ENCODE measurements at regions not wholly inside any gene's neighbourhood (a gene's known extent, or its start where the extent isn't known, plus 50 kb on each side); places are given as distances from the start of the nearest gene placed in this dataset.

DNA sequence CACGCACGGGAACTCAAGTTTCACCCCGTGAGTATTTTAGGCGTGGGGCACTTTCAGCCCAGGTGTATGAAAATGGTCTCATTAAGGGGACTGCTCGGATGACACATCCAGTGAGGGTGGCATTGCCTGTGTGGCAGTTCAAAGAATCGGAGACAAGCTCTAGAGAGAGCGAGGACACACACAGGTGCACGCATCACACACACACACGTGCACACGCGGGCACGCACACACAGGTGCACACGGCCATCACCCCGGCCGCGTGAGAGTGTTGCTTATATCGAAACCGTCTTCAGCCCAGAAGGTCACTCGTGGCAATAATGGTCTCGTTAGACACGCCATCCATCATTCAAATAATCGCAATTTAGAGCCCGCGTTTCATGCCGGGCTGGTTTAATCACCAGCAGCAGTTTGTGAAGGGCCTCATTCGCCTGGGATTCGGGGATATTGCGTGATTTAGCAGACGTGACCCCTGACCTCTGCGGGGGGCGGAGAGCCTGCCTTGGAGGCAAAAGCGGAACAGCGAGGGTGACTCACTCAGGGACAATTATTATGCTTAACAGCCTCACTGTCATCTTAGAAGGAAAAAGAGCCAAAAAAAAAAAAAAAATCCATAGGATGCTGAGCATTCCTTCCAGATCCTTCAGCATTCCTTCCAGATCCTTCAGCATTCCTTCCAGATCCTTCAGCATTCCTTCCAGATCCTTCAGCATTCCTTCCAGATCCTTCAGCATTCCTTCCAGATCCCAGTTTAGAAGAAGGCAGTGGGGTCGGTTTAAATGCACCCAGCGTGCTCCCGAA lies 89.4 kb upstream of the PPP2R3B start:
- TF ChIP-seq, protein P1, sequence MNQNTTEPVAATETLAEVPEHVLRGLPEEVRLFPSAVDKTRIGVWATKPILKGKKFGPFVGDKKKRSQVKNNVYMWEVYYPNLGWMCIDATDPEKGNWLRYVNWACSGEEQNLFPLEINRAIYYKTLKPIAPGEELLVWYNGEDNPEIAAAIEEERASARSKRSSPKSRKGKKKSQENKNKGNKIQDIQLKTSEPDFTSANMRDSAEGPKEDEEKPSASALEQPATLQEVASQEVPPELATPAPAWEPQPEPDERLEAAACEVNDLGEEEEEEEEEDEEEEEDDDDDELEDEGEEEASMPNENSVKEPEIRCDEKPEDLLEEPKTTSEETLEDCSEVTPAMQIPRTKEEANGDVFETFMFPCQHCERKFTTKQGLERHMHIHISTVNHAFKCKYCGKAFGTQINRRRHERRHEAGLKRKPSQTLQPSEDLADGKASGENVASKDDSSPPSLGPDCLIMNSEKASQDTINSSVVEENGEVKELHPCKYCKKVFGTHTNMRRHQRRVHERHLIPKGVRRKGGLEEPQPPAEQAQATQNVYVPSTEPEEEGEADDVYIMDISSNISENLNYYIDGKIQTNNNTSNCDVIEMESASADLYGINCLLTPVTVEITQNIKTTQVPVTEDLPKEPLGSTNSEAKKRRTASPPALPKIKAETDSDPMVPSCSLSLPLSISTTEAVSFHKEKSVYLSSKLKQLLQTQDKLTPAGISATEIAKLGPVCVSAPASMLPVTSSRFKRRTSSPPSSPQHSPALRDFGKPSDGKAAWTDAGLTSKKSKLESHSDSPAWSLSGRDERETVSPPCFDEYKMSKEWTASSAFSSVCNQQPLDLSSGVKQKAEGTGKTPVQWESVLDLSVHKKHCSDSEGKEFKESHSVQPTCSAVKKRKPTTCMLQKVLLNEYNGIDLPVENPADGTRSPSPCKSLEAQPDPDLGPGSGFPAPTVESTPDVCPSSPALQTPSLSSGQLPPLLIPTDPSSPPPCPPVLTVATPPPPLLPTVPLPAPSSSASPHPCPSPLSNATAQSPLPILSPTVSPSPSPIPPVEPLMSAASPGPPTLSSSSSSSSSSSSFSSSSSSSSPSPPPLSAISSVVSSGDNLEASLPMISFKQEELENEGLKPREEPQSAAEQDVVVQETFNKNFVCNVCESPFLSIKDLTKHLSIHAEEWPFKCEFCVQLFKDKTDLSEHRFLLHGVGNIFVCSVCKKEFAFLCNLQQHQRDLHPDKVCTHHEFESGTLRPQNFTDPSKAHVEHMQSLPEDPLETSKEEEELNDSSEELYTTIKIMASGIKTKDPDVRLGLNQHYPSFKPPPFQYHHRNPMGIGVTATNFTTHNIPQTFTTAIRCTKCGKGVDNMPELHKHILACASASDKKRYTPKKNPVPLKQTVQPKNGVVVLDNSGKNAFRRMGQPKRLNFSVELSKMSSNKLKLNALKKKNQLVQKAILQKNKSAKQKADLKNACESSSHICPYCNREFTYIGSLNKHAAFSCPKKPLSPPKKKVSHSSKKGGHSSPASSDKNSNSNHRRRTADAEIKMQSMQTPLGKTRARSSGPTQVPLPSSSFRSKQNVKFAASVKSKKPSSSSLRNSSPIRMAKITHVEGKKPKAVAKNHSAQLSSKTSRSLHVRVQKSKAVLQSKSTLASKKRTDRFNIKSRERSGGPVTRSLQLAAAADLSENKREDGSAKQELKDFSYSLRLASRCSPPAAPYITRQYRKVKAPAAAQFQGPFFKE (tag by site-specific recombination; IDR thresholded peaks at IDR 0.05; ENCODE audit: borderline replicate concordance) = no peak
- TF ChIP-seq, protein P2, sequence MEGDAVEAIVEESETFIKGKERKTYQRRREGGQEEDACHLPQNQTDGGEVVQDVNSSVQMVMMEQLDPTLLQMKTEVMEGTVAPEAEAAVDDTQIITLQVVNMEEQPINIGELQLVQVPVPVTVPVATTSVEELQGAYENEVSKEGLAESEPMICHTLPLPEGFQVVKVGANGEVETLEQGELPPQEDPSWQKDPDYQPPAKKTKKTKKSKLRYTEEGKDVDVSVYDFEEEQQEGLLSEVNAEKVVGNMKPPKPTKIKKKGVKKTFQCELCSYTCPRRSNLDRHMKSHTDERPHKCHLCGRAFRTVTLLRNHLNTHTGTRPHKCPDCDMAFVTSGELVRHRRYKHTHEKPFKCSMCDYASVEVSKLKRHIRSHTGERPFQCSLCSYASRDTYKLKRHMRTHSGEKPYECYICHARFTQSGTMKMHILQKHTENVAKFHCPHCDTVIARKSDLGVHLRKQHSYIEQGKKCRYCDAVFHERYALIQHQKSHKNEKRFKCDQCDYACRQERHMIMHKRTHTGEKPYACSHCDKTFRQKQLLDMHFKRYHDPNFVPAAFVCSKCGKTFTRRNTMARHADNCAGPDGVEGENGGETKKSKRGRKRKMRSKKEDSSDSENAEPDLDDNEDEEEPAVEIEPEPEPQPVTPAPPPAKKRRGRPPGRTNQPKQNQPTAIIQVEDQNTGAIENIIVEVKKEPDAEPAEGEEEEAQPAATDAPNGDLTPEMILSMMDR (tag by site-specific recombination; IDR thresholded peaks at IDR 0.05) = no peak
- TF ChIP-seq, protein P3, sequence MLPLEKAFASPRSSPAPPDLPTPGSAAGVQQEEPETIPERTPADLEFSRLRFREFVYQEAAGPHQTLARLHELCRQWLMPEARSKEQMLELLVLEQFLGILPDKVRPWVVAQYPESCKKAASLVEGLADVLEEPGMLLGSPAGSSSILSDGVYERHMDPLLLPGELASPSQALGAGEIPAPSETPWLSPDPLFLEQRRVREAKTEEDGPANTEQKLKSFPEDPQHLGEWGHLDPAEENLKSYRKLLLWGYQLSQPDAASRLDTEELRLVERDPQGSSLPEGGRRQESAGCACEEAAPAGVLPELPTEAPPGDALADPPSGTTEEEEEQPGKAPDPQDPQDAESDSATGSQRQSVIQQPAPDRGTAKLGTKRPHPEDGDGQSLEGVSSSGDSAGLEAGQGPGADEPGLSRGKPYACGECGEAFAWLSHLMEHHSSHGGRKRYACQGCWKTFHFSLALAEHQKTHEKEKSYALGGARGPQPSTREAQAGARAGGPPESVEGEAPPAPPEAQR (tag by site-specific recombination; IDR thresholded peaks at IDR 0.05) = no peak
- TF ChIP-seq, protein P4, sequence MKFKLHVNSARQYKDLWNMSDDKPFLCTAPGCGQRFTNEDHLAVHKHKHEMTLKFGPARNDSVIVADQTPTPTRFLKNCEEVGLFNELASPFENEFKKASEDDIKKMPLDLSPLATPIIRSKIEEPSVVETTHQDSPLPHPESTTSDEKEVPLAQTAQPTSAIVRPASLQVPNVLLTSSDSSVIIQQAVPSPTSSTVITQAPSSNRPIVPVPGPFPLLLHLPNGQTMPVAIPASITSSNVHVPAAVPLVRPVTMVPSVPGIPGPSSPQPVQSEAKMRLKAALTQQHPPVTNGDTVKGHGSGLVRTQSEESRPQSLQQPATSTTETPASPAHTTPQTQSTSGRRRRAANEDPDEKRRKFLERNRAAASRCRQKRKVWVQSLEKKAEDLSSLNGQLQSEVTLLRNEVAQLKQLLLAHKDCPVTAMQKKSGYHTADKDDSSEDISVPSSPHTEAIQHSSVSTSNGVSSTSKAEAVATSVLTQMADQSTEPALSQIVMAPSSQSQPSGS (tag by site-specific recombination; IDR thresholded peaks at IDR 0.05; ENCODE audit: low read depth) = no peak

All from HEK293 (cell line).